K562 (cell line): ENCODE measurements at regions not wholly inside any gene's neighbourhood (a gene's known extent, or its start where the extent isn't known, plus 50 kb on each side); places are given as distances from the start of the nearest gene placed in this dataset.

ENCODE experiments used
- CEBPB ChIP-seq: fragments of 450-650 bp; IDR thresholded peaks from 2 replicates; pipeline ENCODE4 v1.6.1; 2016; ENCODE audit warnings: missing genetic modification characterization, missing compliant biosample characterization
- CEBPG ChIP-seq, 3 experiments: fragments of 200-800 bp in 1 of 3; sonication (Bioruptor generic) in 1 of 3; sonication (generic) in 1 of 3; formaldehyde crosslinking in 1 of 3; IDR thresholded peaks in 2 of 3; conservative IDR thresholded peaks in 1 of 3; 2 replicates each; pipeline versions ENCODE4 v1.6.1 to v1.8.0; 2016 to 2022; ENCODE audit warnings: missing compliant biosample characterization in 2 of 3, missing genetic modification characterization in 2 of 3, mild to moderate bottlenecking in 1 of 3, missing genetic modification reagents in 1 of 3
- JUND ChIP-seq, 2 experiments: IDR thresholded peaks; 2 replicates in 1 of 2; 3 replicates in 1 of 2; pipeline ENCODE4 v1.6.1; 2011; ENCODE audit warnings: borderline replicate concordance in 2 of 2, low read depth in 2 of 2, low read length in 2 of 2, improper control_type of control experiment in 1 of 2, missing biosample characterization in 1 of 2, missing genetic modification characterization in 1 of 2, missing genetic modification reagents in 1 of 2
- KDM1A ChIP-seq, 2 experiments: fragments of 450-650 bp; IDR thresholded peaks; 2 replicates each; pipeline ENCODE4 v1.6.1; 2016; ENCODE audit warnings: mild to moderate bottlenecking in 2 of 2
- MAFG ChIP-seq: fragments of 450-650 bp; conservative IDR thresholded peaks from 2 replicates; pipeline ENCODE4 v1.6.1; 2016; ENCODE audit warnings: missing genetic modification characterization, missing compliant biosample characterization
- NFE2 ChIP-seq: IDR thresholded peaks from 2 replicates; pipeline ENCODE4 v1.6.1; 2014; ENCODE audit warnings: antibody characterized with exemption, low read depth
- PBX2 ChIP-seq, 2 experiments: IDR thresholded peaks in 1 of 2; conservative IDR thresholded peaks in 1 of 2; 2 replicates each; pipeline ENCODE4 v1.6.1; 2016; ENCODE audit warnings: low read depth in 2 of 2, mild to moderate bottlenecking in 1 of 2, missing compliant biosample characterization in 1 of 2, missing genetic modification characterization in 1 of 2, moderate library complexity in 1 of 2
- RCOR1 ChIP-seq, 2 experiments: IDR thresholded peaks; 2 replicates each; pipeline ENCODE4 v1.6.1; 2012; ENCODE audit warnings: low read depth in 2 of 2, low read length in 2 of 2, borderline replicate concordance in 1 of 2, improper control_type of control experiment in 1 of 2
- SOX6 ChIP-seq: fragments of 450-650 bp; IDR thresholded peaks from 2 replicates; pipeline ENCODE4 v1.6.1; 2014; ENCODE audit warnings: mild to moderate bottlenecking
- SRSF7 ChIP-seq: fragments of 200-400 bp; formaldehyde crosslinking; optimal IDR thresholded peaks from 2 replicates; pipeline ENCODE3; 2017; ENCODE audit warnings: mild to moderate bottlenecking, low read depth, low read length
- TEAD4 ChIP-seq, 2 experiments: sonication (generic) in 1 of 2; formaldehyde crosslinking in 1 of 2; IDR thresholded peaks; 2 replicates each; pipeline versions ENCODE4 v1.6.1 to v1.8.0; 2012 to 2022; ENCODE audit warnings: borderline replicate concordance in 1 of 2, inconsistent platforms in 1 of 2, low read length in 1 of 2, mild to moderate bottlenecking in 1 of 2, missing genetic modification reagents in 1 of 2
- TRIM24 ChIP-seq, 2 experiments: fragments of 450-650 bp; IDR thresholded peaks; 2 replicates each; pipeline ENCODE4 v1.6.1; 2016
- ZBTB11 ChIP-seq, 3 experiments: fragments of 200-800 bp in 1 of 3; fragments of 250-450 bp in 1 of 3; fragments of 450-650 bp in 1 of 3; sonication (Bioruptor Pico) in 1 of 3; sonication (Bioruptor generic) in 1 of 3; formaldehyde crosslinking in 1 of 3; IDR thresholded peaks; 2 replicates each; pipeline versions ENCODE4 v1.6.1 to v1.8.0; 2016 to 2022; ENCODE audit warnings: mild to moderate bottlenecking in 2 of 3, missing genetic modification characterization in 2 of 3, missing compliant biosample characterization in 1 of 3, moderate library complexity in 1 of 3
- ZNF639 ChIP-seq, 2 experiments: fragments of 200-800 bp in 1 of 2; sonication (Bioruptor generic) in 1 of 2; sonication (generic) in 1 of 2; formaldehyde crosslinking in 1 of 2; IDR thresholded peaks in 1 of 2; conservative IDR thresholded peaks in 1 of 2; 2 replicates each; pipeline versions ENCODE4 v1.5.0 to v1.6.1; 2016 to 2020; ENCODE audit warnings: missing compliant biosample characterization in 1 of 2, missing genetic modification characterization in 1 of 2, missing genetic modification reagents in 1 of 2

- TF ChIP-seq ZBTB11 (CRISPR knock-in tag; IDR thresholded peaks at IDR 0.05) (peak in 1 of 3 experiments; percentile 30; a peak in 1 of 6 replicates), CEBPG (CRISPR knock-in tag; IDR thresholded peaks at IDR 0.05) (no peak), CEBPG (tag; conservative IDR thresholded peaks at IDR 0.05 in 1 of 2, IDR thresholded peaks at IDR 0.05 in 1 of 2) (peak; percentile 60 to 94), MAFG (tag) (peak; percentile 64), TRIM24 (IDR thresholded peaks at IDR 0.05) (peak in 1 of 2 experiments; percentile 79; a peak in 1 of 4 replicates), PBX2 (CRISPR knock-in tag; IDR thresholded peaks at IDR 0.05; ENCODE audit: low read depth) (no peak), PBX2 (tag; conservative IDR thresholded peaks at IDR 0.05; ENCODE audit: low read depth) (peak; percentile 56), JUND (IDR thresholded peaks at IDR 0.05; ENCODE audit: borderline replicate concordance, low read depth, low read length) (no peak), JUND (tag; IDR thresholded peaks at IDR 0.05; ENCODE audit: borderline replicate concordance, low read depth, low read length) (no peak), TEAD4 (IDR thresholded peaks at IDR 0.05; ENCODE audit: low read length) (0 out of 2 replicates have a peak, but pooled peaks have one; percentile 9), TEAD4 (CRISPR knock-in tag; IDR thresholded peaks at IDR 0.05; ENCODE audit: borderline replicate concordance) (no peak), RCOR1 (IDR thresholded peaks at IDR 0.05; ENCODE audit: borderline replicate concordance in 1 of 2, low read depth in 2 of 2, low read length in 2 of 2) (peak in 1 of 2 experiments; percentile 15; a peak in 1 of 4 replicates), NFE2 (peak; percentile 83), KDM1A (IDR thresholded peaks at IDR 0.05) (no peak), ZNF639 (CRISPR knock-in tag; conservative IDR thresholded peaks at IDR 0.05 in 1 of 2, IDR thresholded peaks at IDR 0.05 in 1 of 2) (peak in 1 of 2 experiments; percentile 55; a peak in 1 of 4 replicates), CEBPB (tag) (peak; percentile 94), SOX6 (peak; percentile 60), SRSF7 (no peak)
These were observed 73.1 kb upstream of the MAF start (continued) for GRCh38 chr16:79673635-79674034.
